Hematopoietic multipotent progenitor cell treated with erythropoietin and hydrocortisone succinate and interleukin-3 and kit ligand, for 17 days (in vitro differentiated cells): ENCODE measurements at regions not wholly inside any gene's neighbourhood (a gene's known extent, or its start where the extent isn't known, plus 50 kb on each side); places are given as distances from the start of the nearest gene placed in this dataset.
"Not testable (repeated sequence)": the region's sequence is repeated elsewhere in the genome, so short reads cannot be mapped to it uniquely, and the experiment has no call there.

Source experiments
- DNase-seq: peaks from one replicate; pipeline ENCODE4 v3.0.0-alpha.2; 2015; ENCODE audit warnings: low spot score

DNA sequence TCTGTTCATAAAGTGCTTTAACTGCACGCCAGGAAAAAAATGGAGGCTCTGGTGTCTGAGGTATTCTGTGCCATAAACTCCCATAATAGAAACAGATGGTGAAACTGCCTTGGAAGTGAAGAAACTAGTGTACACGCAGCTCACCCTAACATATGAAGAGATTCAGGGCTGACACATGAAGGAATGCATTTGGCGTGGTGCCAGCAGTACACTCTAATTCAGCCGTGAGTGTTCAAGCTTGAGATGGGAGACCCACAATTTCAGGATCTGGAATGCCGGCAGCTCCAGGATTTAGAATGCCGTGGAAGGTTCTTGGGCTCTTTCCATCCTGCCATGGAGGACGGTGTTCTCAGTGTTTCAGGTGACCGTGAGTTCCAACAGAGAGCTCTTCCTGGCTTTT is 478.4 kb downstream of the TSHZ3 start:
- DNase-seq = no peak

DNA sequence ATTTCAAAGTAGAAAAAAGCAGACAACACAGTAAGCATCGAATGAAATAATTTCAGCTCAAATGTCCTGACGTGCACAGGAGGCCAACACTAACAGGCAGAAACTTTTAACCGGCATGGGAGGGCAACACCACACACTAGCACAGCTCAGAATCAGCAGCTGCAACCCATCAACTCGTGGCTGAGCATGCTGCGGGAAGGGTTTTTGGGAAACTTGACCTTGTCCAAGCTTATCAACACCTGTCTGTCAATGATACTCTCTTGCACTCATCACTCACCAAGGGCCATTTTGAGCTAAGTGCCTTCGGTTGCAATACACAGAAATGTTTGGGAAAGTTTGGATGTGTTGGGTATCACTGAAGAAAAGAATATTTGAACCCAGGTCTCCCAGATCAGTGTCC is 483.7 kb downstream of the TSHZ3 start:
- no peak for DNase-seq

DNA sequence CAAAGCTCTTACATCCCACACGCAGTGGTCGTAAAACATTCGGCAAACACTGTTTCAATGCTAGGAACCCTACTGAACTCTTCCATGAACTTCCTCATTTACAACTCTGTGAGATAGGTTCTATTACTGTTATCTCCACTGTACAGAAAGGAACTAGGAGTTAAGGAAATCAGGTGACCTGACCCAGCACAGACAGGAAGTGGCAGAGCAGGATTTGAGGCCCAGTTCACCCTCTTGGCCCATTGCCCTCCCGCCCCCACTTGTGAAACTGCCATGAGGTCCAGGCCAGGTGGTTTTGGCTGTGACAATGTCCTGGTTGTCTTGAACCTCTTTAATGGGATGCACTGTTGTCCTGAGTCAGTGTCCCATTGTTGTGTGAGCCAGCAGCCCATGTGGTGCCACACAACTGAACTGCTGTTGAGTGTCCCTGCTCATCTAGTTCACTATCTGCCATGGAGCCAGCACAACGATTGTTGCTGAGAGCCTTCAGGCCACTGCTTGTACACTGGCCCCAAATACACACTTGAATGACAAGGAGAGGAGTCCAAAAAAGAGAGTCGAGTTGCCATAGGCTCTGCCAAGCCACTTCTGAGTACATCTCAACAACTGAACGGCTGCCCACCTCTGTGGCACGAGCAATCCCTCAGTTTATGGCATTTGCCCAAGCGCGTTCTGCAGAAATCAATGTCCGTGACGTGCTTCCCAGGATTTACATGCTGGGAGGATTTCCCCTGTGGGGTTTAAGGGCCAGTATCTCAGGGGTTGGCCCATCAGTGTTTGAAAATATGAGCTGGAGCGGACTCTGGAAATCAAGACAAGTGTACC is 484.6 kb downstream of the TSHZ3 start:
- DNase-seq = no peak

DNA sequence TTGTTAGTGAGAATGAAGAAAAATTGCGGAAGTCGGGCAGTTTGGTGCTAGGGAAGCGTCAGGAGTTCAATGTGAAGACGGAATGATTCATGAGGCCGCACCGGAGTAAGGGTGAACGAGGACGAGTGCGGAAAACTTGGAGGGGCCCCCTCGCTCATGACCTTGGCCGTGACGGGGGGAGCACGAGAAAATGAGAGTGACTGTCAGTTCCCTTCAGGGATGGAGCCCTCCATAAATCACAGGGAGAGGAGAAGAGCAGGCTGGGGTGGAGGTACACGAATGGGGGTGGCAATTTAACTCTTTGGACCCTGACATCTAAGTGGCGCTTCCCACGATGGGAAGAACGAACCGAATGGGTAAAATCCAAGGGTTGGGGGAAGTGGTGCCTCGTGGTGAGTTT is 486.4 kb downstream of the TSHZ3 start:
- no peak for DNase-seq

DNA sequence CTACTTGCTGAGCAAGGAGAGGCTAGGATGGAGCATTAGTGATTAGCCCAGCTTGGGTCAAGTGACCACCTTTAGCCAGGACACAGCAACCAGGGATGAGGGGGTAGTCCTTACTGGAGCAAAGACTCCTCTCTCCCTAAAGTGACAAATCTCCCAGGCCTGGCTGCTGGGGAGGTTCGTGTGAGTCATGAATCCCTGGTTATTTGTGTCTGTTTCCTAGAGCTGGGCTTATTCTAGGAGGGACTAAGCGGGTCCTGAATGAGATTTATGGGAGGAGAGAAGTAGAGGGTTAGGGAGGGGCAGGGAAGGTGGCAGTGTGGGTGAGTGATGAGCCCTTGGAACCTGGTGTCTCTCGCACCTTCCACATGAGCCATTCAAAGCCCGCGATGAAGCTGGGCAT is 487.3 kb downstream of the TSHZ3 start:
- DNase-seq = no peak

DNA sequence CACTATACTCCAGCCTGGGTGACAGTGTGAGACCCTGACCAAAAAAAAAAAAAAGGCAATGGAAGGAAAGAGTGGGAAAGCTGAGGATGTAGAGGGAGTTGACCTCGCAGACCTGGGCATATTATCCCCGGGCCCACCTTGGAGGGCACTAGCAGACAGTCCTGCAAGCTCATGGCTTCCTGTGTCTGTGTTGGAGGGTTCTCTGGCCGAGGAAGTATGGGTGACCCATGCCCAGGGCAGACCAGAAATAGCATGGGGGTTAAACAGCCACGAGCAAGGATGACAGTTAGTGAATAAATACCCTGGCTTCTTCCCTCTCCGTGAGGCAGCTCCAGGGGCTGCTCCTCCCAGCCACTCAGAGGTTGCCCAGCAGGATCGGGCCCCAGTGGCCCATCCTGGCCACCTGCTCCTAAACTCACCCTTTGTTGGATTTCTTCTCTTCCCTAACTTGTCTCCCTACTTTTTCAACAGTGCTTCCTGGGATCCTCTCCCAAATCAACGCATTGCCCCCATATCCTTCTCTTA is 485.8 kb downstream of the ZNF536 start:
- no peak for DNase-seq

DNA sequence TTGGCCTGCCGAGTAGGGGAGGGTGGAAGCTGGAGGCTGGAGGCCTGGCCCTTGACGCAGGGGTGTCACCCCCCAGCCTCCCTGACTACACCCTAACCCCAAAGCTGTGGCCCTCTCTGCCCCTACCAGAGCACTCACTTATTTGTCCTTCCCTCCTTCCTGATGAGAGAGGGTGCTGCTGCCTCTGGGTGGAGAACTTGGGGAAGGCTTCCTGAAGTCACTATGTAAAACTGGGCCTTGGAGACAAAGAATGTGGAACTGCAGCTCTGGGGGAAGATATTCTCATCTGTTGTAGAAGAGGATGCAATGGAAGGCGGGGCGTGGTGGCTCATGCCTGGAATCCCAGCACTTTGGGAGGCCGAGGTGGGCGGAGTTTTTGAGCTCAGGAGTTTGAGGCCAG is 485.2 kb downstream of the ZNF536 start:
- DNase-seq = no peak

DNA sequence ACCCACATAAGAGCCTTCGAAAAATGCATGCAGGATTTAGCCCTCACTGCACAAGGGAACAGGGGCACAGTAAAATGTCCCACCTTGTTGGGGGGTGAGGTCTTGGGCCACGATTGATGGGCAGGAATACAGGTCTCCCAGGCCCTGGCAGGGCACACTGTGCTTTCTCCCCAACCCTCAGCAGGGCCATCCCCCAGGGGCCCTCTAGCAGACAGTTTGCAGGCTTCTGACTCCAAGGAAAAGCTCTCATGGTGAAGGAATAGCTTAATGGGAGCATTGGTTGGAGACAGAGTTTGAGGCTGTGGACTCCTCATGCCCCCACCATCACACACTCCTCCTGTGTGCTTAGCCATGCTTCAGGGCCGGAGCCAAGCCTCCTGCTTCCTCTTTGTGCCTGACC is 484.6 kb downstream of the ZNF536 start:
- no peak for DNase-seq

DNA sequence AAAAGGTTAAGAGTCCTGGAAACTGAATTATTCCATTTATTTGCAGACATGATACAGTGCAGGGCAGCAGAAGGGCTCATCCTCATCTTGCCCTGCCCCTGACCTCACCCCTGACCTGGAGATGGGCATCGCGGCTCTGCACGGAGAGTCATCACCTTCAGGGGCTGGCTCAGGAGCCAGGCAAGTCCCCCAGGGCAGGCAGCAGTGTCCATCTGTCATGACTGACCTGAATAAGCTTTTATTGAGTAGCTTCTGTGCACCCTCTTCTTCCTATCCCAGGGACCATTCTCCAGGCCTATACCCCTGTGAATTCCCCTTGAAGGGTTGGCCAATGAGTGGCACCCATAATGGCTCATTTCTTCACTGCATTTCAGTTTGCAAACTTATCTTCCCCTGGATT is 484.2 kb downstream of the ZNF536 start:
- no peak for DNase-seq

DNA sequence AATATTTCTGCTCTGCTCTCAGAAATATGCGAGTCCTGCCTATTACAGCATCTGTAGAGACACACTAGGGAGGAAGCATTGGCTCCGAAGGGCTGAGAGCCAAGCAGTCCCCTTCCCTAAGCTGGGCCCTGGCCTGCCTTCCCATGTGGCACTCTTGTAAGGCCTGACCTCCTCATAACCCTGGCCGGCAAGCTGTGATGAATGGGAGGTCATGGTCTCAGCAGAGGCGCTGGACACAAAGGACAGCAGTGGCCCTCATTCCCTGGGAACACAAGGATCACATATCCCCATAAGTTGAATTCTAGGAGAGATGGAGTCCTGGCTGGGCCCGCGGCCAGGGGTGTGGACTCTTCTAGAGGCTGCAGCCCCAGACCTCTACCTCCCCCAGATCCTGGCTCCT is 483.3 kb downstream of the ZNF536 start:
- DNase-seq = no peak

DNA sequence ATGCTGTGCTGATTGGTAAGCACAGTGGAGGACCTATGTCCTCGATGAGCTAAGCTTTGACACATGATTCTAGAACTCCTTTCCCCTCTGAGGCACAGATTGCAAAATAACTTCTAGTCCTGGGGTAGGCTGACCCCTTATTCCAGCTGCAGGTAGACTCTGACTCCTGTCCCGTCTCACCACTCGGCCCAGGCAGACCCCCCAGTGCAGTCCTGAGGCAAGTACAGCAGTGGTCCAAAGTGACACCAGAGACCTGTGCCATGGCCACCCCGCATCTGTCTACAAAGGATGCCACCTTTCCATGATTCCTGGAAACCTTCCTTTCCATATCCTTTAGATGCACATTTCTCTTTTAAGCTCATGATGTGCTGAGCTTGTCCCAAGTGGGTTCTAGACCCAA is 482.5 kb downstream of the ZNF536 start:
- DNase-seq = no peak

DNA sequence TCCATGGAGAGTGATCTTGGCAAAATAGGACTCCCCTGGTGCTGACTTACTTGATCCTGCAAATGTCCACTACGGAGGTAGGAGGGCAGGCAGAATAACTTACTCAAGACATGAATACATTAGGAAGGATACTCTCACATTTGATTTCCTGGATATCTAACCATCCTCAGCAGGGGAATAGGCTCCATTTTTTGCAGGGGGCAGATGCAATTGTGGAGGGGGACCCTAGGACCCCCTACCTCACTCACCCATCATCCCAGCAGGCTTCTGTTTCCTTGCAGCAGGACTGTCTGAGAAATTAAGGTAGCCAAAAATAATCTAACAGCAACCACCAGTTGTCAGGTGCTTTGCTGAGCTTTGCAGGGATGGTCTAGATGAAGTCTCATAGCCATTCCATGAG is 482.0 kb downstream of the ZNF536 start:
- no peak for DNase-seq

DNA sequence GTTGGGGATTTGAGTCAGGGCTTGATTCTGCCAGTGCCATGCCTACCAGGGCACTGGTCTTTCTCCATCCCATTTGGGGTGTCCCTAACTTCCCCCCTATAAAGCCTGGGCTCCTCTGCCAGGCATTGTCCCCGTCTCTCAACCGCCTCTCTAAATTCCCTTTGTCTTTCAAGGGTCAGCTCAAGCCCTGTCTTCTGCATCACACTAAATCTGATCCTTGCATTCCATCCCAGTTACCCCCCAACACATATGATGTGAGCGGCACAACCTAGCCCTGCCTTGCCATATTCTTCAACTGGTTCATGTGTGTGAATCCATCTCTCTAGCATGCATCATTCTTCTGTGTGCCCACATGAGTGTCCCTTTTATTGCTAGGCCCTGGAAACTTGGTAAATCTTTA is 480.9 kb downstream of the ZNF536 start:
- DNase-seq = no peak

DNA sequence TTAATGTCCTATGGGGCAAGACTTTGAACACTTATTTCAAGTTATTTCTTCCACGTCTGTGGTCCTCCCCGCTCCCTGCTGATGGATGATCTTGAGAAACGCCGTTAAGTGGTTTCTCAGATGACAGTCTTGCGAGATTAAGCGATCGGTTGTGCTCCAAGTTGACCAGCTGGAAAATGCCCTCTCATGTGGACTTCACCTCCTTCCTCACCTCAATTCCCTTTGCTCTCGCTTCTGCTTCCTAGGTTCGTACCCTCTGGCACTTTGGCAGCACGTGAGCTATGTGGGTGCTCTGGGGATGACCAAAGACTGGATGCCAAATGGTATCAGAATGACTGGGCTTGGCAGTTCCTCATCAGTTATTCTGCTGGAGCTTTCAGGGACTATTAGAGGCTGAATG is 480.0 kb downstream of the ZNF536 start:
- no peak for DNase-seq

DNA sequence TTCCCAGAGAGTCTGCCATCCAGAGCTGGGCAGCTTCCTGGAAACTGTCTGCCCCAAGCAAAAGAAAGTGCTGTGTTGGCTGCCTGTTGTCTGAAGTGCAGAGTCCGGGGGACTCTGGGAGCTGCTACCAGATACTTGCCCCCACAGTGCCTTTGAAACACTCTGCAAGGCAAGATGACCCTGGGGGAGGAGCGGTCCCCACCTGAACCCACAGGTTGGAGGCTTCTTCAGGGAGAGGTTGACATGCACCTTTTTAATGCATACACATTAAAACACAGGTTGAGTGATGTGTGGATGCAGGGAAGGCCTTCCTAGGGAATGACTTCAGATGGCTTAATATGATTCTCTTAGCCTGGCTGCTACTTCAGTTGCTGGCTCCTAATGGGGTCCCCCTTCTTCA is 479.5 kb downstream of the ZNF536 start:
- DNase-seq = no peak

DNA sequence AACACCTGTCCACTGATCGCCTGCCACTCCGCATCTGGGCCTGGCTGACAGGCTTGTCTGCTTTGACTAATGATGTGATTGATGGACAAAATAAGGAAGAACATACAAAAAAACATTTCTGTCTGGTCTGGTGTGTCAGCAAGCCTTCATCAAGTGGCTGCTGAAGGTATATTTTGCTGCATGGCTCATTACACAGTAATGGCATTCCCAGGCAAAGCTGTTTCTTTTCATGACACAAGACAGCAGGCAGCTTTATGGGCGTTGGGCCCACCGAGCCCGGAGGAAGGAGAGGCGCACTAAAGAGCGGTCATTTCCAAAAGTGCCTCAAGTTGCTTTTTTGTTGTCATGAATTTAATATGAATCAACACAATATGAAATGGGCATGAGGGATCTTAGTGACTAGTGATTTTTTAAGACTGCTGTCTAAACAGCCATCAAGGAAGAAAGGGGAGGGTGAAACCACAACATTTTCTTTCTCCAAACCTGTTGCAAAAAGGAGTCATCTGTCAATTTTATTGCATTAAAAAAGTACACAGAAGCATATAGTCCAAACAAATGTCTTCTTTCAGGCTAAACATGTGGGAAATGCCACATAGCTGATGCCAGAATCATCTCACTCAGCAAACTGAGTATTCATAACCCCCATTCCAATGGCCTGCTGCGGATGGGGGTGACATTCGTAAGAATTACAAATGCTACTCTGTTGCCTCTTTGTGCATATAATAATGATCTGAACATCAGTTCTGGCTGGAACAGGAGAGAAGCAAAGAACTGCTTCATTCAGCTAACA is 476.6 kb downstream of the ZNF536 start:
- no peak for DNase-seq

DNA sequence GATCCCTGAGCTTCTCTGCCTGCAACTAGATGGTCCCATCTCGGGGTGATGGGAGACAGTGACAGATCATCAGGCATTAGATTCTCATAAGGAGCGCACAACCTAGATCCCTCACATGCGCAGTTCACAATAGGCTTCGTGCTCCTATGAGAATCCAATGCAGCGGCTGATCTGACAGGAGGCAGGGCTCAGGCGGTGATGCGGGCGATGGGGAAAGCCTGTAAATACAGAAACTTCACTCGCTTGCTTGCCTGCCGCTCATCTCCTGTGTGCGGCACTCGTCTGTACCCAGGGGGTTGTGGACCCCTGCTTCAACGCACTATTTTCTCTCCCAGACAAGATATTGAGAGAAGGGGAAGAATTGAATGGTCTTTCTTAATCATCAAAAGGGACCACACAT is 473.9 kb downstream of the ZNF536 start:
- no peak for DNase-seq

DNA sequence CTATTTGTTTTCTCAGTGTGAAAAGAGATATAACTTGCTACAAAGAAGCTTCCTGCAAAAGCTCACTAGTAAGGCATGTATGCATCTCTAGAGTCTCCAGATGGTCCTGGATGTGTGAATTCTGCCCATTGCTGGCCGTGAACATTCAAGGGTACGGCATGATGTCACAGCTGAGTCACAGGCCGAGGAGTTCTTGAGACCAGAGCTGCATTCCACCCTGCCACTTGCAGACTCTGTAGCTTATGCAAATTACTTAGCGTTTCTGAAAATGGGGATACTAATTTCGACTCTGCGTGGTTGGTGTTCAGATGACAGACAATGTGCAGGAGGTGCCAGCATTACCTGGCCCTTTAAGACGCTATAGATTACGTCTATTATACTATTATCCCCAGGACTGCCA is 470.7 kb downstream of the ZNF536 start:
- no peak for DNase-seq

DNA sequence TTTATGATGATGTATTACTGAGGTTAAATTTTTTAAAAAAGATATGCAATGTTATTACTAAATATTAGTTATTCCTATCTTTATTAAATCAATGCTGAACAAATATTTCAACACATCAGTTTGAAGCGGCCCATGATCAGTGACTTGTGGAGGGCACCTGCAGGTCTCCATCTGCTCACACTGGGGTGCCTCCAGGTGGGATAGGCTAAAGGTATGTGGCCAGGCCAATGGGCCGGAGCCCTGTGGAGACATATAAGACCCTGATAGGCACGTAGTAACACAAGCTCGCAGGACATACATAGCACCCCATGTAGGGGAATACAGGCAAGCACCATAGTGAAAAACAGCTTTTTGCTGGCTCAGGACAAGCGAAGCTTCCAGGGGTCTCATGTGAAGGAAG is 469.8 kb downstream of the ZNF536 start:
- DNase-seq = no peak

DNA sequence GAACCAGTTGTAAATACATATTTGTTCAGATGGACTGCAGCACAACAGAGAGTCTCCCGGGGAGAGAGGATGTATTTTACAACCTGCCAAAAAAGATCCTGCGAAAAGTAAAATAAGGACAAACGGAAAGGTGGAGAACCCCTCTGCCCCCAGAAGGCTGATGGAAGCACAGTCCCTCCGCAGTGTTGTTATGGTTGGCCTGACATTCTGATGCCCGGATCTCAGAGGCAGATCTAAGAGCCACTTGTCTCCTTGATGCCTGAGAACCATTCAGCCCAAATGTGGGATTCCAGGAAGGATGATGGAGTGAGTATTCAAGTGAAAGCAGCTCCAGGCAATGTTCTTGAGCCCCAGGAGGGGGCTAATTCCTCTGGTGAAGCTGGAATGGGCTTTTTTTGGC is 458.7 kb downstream of the ZNF536 start:
- DNase-seq = no peak

DNA sequence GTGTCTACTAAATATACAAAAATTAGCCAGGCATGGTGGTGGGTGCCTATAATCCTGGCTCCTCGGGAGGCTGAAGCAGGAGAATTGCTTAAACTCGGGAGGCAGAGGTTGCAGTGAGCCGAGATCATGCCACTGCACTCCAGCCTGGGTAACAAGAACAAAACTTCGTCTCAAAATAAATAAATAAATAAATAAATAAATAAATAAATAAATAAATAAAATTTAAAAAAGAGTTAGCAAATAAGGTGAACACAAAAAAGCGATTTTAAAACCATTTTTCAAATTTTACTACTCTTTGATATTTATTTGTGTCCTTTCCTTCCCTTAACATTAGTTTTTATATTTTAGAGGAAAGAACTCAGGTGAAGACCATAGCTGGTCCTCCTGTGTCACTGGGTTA is 453.3 kb downstream of the ZNF536 start:
- not testable (repeated sequence) for DNase-seq

DNA sequence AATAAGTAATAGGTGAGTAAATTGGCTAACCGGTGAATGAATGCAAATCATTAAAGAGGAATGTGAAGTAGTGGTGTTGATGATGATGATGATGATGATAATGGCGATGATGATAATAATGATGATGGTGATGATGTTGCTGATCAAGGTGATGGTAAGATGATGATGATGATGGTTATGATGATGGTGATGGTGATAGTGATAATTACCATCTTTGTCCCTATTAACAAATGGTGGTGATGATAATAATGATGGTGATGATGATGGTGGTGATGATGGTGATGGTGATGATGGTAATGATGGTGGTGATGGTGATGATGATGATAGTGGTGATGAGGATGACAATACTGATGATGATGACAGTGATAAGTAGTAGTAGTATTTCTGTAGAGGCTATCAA is 452.6 kb downstream of the ZNF536 start:
- no peak for DNase-seq

DNA sequence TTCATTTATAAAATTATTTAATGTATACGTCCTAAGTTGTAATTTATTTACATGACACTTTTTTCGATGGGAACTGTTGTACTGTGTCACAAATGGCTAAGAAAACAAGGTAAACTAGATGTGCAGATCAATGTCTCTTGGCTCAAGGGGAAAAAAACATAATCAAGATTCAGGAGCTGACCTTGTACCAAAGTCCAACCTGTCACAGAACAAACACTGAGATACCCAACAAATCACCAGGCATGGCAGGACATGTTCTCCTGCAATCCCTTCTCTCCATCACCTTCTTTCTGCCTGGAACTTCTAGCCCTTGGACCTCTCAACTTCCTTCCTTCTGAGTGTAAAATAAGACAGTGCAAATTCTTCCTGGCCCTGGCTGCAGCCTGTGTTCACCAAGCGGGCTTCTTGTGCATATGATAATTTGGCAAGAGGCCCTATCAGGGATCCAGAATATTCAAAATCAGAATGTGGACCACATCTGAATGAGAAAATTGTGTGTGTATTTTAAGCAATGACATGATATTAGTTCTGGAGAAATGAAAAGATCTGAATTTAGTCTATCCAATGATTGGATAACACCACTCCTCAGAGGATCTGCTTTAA is 445.9 kb downstream of the ZNF536 start:
- DNase-seq = no peak
